PFSK-1 (cell line): ENCODE measurements at regions not wholly inside any gene's neighbourhood (a gene's known extent, or its start where the extent isn't known, plus 50 kb on each side); places are given as distances from the start of the nearest gene placed in this dataset.

ENCODE experiments used
- FOXP2 ChIP-seq: optimal IDR thresholded peaks from 2 replicates; pipeline ENCODE3; 2011; ENCODE audit warnings: borderline replicate concordance, control low read depth, inconsistent platforms; ENCODE audit not compliant: insufficient read depth; ENCODE audit errors: extremely low read length, extremely low read depth
- POLR2AphosphoS5 ChIP-seq: IDR thresholded peaks from 2 replicates; pipeline ENCODE4 v1.6.1; 2012; ENCODE audit warnings: low read depth, mild to moderate bottlenecking, control low read depth, low read length, moderate library complexity
- REST ChIP-seq, 2 experiments: IDR thresholded peaks; 2 replicates each; pipeline versions ENCODE4 v1.6.1 to v1.8.0; 2011 to 2012; ENCODE audit warnings: low read depth in 2 of 2, low read length in 2 of 2, control low read depth in 1 of 2, inconsistent platforms in 1 of 2, mild to moderate bottlenecking in 1 of 2, moderate library complexity in 1 of 2; ENCODE audit not compliant: insufficient read depth in 1 of 2
- SIN3A ChIP-seq: IDR thresholded peaks from 2 replicates; pipeline ENCODE4 v1.6.1; 2012; ENCODE audit warnings: mild to moderate bottlenecking, low read length, moderate library complexity, borderline replicate concordance; ENCODE audit not compliant: insufficient read depth
- TAF1 ChIP-seq: IDR thresholded peaks from 2 replicates; pipeline ENCODE4 v1.6.1; 2012; ENCODE audit warnings: low read length, control low read depth, borderline replicate concordance; ENCODE audit not compliant: insufficient read depth

GRCh38 chr7:85454904-85455303 is 268.0 kb upstream of the SEMA3D start:
- TF ChIP-seq TAF1 (no peak), SIN3A (no peak), REST (IDR thresholded peaks at IDR 0.05; ENCODE audit: insufficient read depth in 1 of 2, low read depth in 2 of 2, low read length in 2 of 2) (no peak), POLR2AphosphoS5 (no peak), FOXP2 (no peak)

GRCh38 chr7:85452674-85453073 is 265.8 kb upstream of the SEMA3D start:
- TF ChIP-seq TAF1 (no peak), REST (IDR thresholded peaks at IDR 0.05; ENCODE audit: insufficient read depth in 1 of 2, low read depth in 2 of 2, low read length in 2 of 2) (no peak), SIN3A (no peak), FOXP2 (no peak), POLR2AphosphoS5 (no peak)

- TF ChIP-seq REST (IDR thresholded peaks at IDR 0.05; ENCODE audit: insufficient read depth in 1 of 2, low read depth in 2 of 2, low read length in 2 of 2) (no peak), POLR2AphosphoS5 (no peak), FOXP2 (no peak), TAF1 (no peak), SIN3A (no peak)
Measured at GRCh38 chr7:85449478-85449877, 262.6 kb upstream of the SEMA3D start.

DNA sequence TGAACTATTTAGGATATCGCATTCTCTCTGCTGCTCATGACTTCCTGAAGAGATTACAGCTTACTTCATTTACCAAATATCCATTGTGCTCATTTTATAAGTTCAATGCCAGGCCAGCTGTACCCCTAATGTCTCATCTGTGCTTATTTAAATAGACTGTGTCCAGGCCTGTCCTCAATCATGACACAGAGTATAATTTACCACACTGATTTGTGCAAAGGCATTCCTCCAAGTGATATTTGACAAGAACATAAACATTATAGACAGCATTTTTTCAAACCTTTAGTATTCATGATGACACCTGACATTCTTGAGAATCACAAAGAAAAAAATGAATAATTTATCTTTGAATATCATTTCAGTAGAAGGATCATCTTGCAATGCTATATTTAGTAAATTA is 260.1 kb upstream of the SEMA3D start:
- TF ChIP-seq REST (IDR thresholded peaks at IDR 0.05; ENCODE audit: insufficient read depth in 1 of 2, low read depth in 2 of 2, low read length in 2 of 2) = no peak
- TF ChIP-seq TAF1 = no peak
- no peak for TF ChIP-seq SIN3A
- no peak for TF ChIP-seq POLR2AphosphoS5
- TF ChIP-seq FOXP2 = no peak

DNA sequence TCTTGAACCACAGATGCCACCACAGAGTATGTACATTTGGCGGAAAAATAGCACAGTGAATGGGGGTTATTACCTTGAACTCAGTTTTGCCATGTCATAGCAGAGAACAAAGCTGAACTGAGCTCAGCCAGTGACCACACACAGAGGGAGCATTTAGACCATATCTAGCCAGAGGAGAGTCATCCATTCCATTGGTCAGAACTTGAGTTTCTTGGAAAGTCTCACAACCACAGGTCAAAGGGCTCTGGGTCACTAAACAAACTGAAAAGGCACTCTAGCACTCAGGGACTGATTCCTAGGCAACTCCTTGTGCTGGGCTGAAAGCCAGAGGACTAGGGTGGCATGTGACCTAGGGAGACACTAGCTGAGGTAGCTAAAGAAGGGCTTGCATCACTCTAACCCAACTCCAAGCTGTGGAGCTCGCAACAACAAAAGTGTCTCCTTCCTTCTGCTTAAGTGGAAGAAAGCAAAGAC is 239.7 kb upstream of the SEMA3D start:
- TF ChIP-seq FOXP2 = no peak
- no peak for TF ChIP-seq REST (IDR thresholded peaks at IDR 0.05; ENCODE audit: insufficient read depth in 1 of 2, low read depth in 2 of 2, low read length in 2 of 2)
- TF ChIP-seq TAF1 = no peak
- no peak for TF ChIP-seq POLR2AphosphoS5
- no peak for TF ChIP-seq SIN3A
